ENCODE measurements at regions not wholly inside any gene's neighbourhood (a gene's known extent, or its start where the extent isn't known, plus 50 kb on each side); places are given as distances from the start of the nearest gene placed in this dataset.

- peak; percentile 78 for DNase-seq (ENCODE audit: extremely low read depth, low read depth)
- TF ChIP-seq CTCF (IDR thresholded peaks at IDR 0.05; ENCODE audit: low read depth, low read length), result peak; percentile 88
These were observed 252.0 kb downstream of the HIVEP2 start for GRCh38 chr6:142692942-142693341.

- DNase-seq (ENCODE audit: extremely low read depth, low read depth), result peak; percentile 56
- peak; percentile 17 for TF ChIP-seq CTCF (IDR thresholded peaks at IDR 0.05; ENCODE audit: low read depth, low read length)
These were observed 251.5 kb downstream of the HIVEP2 start for GRCh38 chr6:142693441-142693840.

- DNase-seq (ENCODE audit: extremely low read depth, low read depth), result no peak
These were observed 250.9 kb downstream of the HIVEP2 start for GRCh38 chr6:142694054-142694453.

GRCh38 chr6:142695016-142695415 is 250.0 kb downstream of the HIVEP2 start:
- no peak for TF ChIP-seq CTCF (IDR thresholded peaks at IDR 0.05; ENCODE audit: low read depth, low read length)
- peak; percentile 77 for DNase-seq (ENCODE audit: extremely low read depth, low read depth)

More at GRCh38 chr6:142694054-142694453, 250.9 kb downstream of the HIVEP2 start:
- no peak for TF ChIP-seq CTCF (IDR thresholded peaks at IDR 0.05; ENCODE audit: low read depth, low read length)

GRCh38 chr6:142696123-142697000 is 248.6 kb downstream of the HIVEP2 start:
- no peak for TF ChIP-seq CTCF (IDR thresholded peaks at IDR 0.05; ENCODE audit: low read depth, low read length)
- DNase-seq (ENCODE audit: extremely low read depth, low read depth), result no peak

- no peak for TF ChIP-seq CTCF (IDR thresholded peaks at IDR 0.05; ENCODE audit: low read depth, low read length)
- DNase-seq (ENCODE audit: extremely low read depth, low read depth), result no peak
These were observed 248.0 kb downstream of the HIVEP2 start for GRCh38 chr6:142697001-142697335.

GRCh38 chr6:142697922-142698321 is 247.1 kb downstream of the HIVEP2 start:
- no peak for DNase-seq (ENCODE audit: extremely low read depth, low read depth)
- no peak for TF ChIP-seq CTCF (IDR thresholded peaks at IDR 0.05; ENCODE audit: low read depth, low read length)

Data from AG09319 (cell line).